Natural killer cell (primary cell): ENCODE measurements at regions not wholly inside any gene's neighbourhood (a gene's known extent, or its start where the extent isn't known, plus 50 kb on each side); places are given as distances from the start of the nearest gene placed in this dataset.

Experiments
- ATAC-seq, 3 donors: fragments of 150-1000 bp in 2 of 3; fragments of 200-7000 bp in 1 of 3; cut with Tn5 transposase; 1 replicate in 1 of 3; 2 replicates in 2 of 3; pipeline ENCODE4 v1.10.0; 2021; ENCODE audit warnings: mild to moderate bottlenecking in 2 of 3, moderate library complexity in 2 of 3
- DNase-seq, 2 donors: peaks; one replicate each; pipeline versions ENCODE4 v3.0.0 to v3.0.0-alpha.2; 2013 to 2021; ENCODE audit warnings: mixed read lengths in 1 of 2
- H3K27ac ChIP-seq: one replicate; pipeline ENCODE4 v1.5.1; 2013; ENCODE audit warnings: mild to moderate bottlenecking, low read length
- H3K27me3 ChIP-seq: one replicate; pipeline ENCODE4 v1.6.1; 2013; ENCODE audit warnings: low read length; ENCODE audit not compliant: control insufficient read depth, insufficient read depth
- H3K36me3 ChIP-seq: one replicate; pipeline ENCODE4 v1.6.1; 2013; ENCODE audit warnings: low read length; ENCODE audit not compliant: control insufficient read depth, insufficient read depth
- H3K4me1 ChIP-seq: one replicate; pipeline ENCODE4 v1.6.1; 2013; ENCODE audit warnings: low read length; ENCODE audit not compliant: control insufficient read depth, insufficient read depth
- H3K4me3 ChIP-seq: one replicate; pipeline ENCODE4 v1.5.1; 2013; ENCODE audit warnings: low read length
- H3K9me3 ChIP-seq: one replicate; pipeline ENCODE4 v1.6.1; 2013; ENCODE audit warnings: low read length; ENCODE audit not compliant: control insufficient read depth, insufficient read depth
- H3K27ac Mint-ChIP-seq, 2 donors: one replicate each; pipeline ENCODE4 v1.8.0; 2022; ENCODE audit warnings: mild to moderate bottlenecking in 2 of 2, mixed read lengths in 2 of 2, moderate library complexity in 1 of 2
- H3K27me3 Mint-ChIP-seq, 2 donors: one replicate each; pipeline ENCODE4 v1.8.0; 2022; ENCODE audit warnings: low read depth in 2 of 2, mixed read lengths in 2 of 2
- H3K36me3 Mint-ChIP-seq: one replicate; pipeline ENCODE4 v1.8.0; 2022; ENCODE audit warnings: mixed read lengths
- H3K4me1 Mint-ChIP-seq, 2 donors: one replicate each; pipeline ENCODE4 v1.8.0; 2022; ENCODE audit warnings: mixed read lengths in 2 of 2
- H3K4me3 Mint-ChIP-seq: one replicate; pipeline ENCODE4 v1.8.0; 2022; ENCODE audit warnings: mild to moderate bottlenecking, moderate library complexity, mixed read lengths
- H3K9me3 Mint-ChIP-seq, 2 donors: one replicate each; pipeline ENCODE4 v1.8.0; 2022; ENCODE audit warnings: mixed read lengths in 2 of 2
- CTCF ChIP-seq: fragments of 200-600 bp; IDR thresholded peaks from one replicate; pipeline ENCODE4 v1.8.0; 2022; ENCODE audit warnings: antibody characterized with exemption
- WGBS: methylation state at CpG from one replicate; pipeline ENCODE4 v1.1.7; 2013; ENCODE audit warnings: missing lambda C conversion rate; ENCODE audit not compliant: insufficient coverage; 5-methylcytosine and 5-hydroxymethylcytosine counted together
- intact Hi-C: fragments of 100-400 bp; cut with micrococcal nuclease; formaldehyde crosslinking; loops from one replicate; pipeline ENCODE4 v1.14.2; 2022

GRCh38 chr2:151182899-151183809 is 78.5 kb downstream of the RBM43 start:
- no peak for ATAC-seq
- no peak overlapping the region for H3K27ac ChIP-seq
- H3K27ac Mint-ChIP-seq, result no peak overlapping the region
- no peaks in the 10 kb centered on the region for H3K36me3 ChIP-seq
- H3K4me1 Mint-ChIP-seq, result no peaks in the 10 kb centered on the region
- 59% methylated on average over 7 of the region's 7 CpGs for WGBS
- intact Hi-C loops, result no loop called here
- DNase-seq, result no peak
- no peaks in the 10 kb centered on the region for H3K4me1 ChIP-seq
- H3K4me3 ChIP-seq, result no peak overlapping the region
- H3K9me3 Mint-ChIP-seq, result no peaks in the 10 kb centered on the region
- no peaks in the 10 kb centered on the region for H3K27me3 ChIP-seq
- no peaks in the 10 kb centered on the region for H3K9me3 ChIP-seq
- H3K4me3 Mint-ChIP-seq, result no peak overlapping the region
- TF ChIP-seq CTCF, result no peak
- peaks cover 0 to 6% of the 10 kb centered on the region in 2 donors for H3K27me3 Mint-ChIP-seq
- no peaks in the 10 kb centered on the region for H3K36me3 Mint-ChIP-seq

GRCh38 chr2:151182396-151182795 is 79.3 kb downstream of the RBM43 start:
- peaks cover 0 to 6% of the 10 kb centered on the region in 2 donors for H3K27me3 Mint-ChIP-seq
- 81% methylated on average over 2 of the region's 3 CpGs for WGBS
- no peak overlapping the region for H3K27ac Mint-ChIP-seq
- H3K4me3 Mint-ChIP-seq, result no peak overlapping the region
- TF ChIP-seq CTCF, result no peak
- no peaks in the 10 kb centered on the region for H3K4me1 Mint-ChIP-seq
- no peak overlapping the region for H3K4me3 ChIP-seq
- ATAC-seq (no peak), DNase-seq (no peak)
- intact Hi-C loops, result no loop called here
- no peaks in the 10 kb centered on the region for H3K27me3 ChIP-seq
- H3K9me3 ChIP-seq, result no peaks in the 10 kb centered on the region
- H3K27ac ChIP-seq, result no peak overlapping the region
- no peaks in the 10 kb centered on the region for H3K9me3 Mint-ChIP-seq
- no peaks in the 10 kb centered on the region for H3K4me1 ChIP-seq
- no peaks in the 10 kb centered on the region for H3K36me3 Mint-ChIP-seq
- no peaks in the 10 kb centered on the region for H3K36me3 ChIP-seq

- H3K27me3 Mint-ChIP-seq, result peaks cover 0 to 6% of the 10 kb centered on the region in 2 donors
- Histone ChIP-seq H3K4me1 (no peaks in the 10 kb centered on the region), H3K9me3 (no peaks in the 10 kb centered on the region), H3K4me3 (no peak overlapping the region), H3K27ac (no peak overlapping the region), H3K36me3 (no peaks in the 10 kb centered on the region), H3K27me3 (no peaks in the 10 kb centered on the region)
- no peaks in the 10 kb centered on the region for H3K36me3 Mint-ChIP-seq
- H3K4me1 Mint-ChIP-seq, result no peaks in the 10 kb centered on the region
- no peak overlapping the region for H3K27ac Mint-ChIP-seq
- H3K4me3 Mint-ChIP-seq, result no peak overlapping the region
- ATAC-seq (no peak), DNase-seq (no peak)
- H3K9me3 Mint-ChIP-seq, result no peaks in the 10 kb centered on the region
- 84% methylated on average over 6 of the region's 6 CpGs for WGBS
- intact Hi-C loops, result no loop called here
- no peak for TF ChIP-seq CTCF
These were observed 80.1 kb downstream of the RBM43 start for GRCh38 chr2:151181524-151181923.

- ATAC-seq, result no peak
- no peaks in the 10 kb centered on the region for H3K36me3 ChIP-seq
- no peak for DNase-seq
- Mint-ChIP-seq H3K27me3 (peaks cover 0 to under 1% of the 10 kb centered on the region in 2 donors), H3K27ac (no peak overlapping the region), H3K4me1 (no peaks in the 10 kb centered on the region), H3K36me3 (no peaks in the 10 kb centered on the region), H3K9me3 (no peaks in the 10 kb centered on the region), H3K4me3 (no peak overlapping the region)
- TF ChIP-seq CTCF, result no peak
- WGBS, result no CpG with 5 or more reads among the region's 3 CpGs
- H3K4me3 ChIP-seq, result no peak overlapping the region
- H3K27me3 ChIP-seq, result no peaks in the 10 kb centered on the region
- intact Hi-C loops, result no loop called here
- H3K4me1 ChIP-seq, result no peaks in the 10 kb centered on the region
- H3K27ac ChIP-seq, result no peak overlapping the region
- H3K9me3 ChIP-seq, result no peaks in the 10 kb centered on the region
These were observed 81.5 kb downstream of the RBM43 start for GRCh38 chr2:151180123-151180522.
